Activated CD8-positive, alpha-beta T cell treated with anti-CD3 and anti-CD28 coated beads for 36 hours (primary cell): ENCODE measurements at regions not wholly inside any gene's neighbourhood (a gene's known extent, or its start where the extent isn't known, plus 50 kb on each side); places are given as distances from the start of the nearest gene placed in this dataset.
"Not testable (repeated sequence)": the region's sequence is repeated elsewhere in the genome, so short reads cannot be mapped to it uniquely, and the experiment has no call there.

ENCODE experiments used
- ATAC-seq: fragments of 200-7000 bp; cut with Tn5 transposase; one replicate; pipeline ENCODE4 v1.10.0; 2021; ENCODE audit warnings: mild to moderate bottlenecking, moderate library complexity
- CTCF ChIA-PET: fragments of 350-600 bp; sonication (Branson Sonifier 250); formaldehyde crosslinking; loops from one replicate; lab custom pipeline; 2021; ENCODE audit warnings: antibody characterized with exemption; lab: Charles Lee
- POLR2A ChIA-PET: fragments of 350-600 bp; sonication (Branson Sonifier 250); formaldehyde crosslinking; loops from one replicate; lab custom pipeline; 2021; ENCODE audit warnings: antibody characterized with exemption; lab: Charles Lee
- DNase-seq: peaks from one replicate; pipeline ENCODE4 v3.0.0-alpha.2; 2020
- H3K27ac Mint-ChIP-seq: one replicate; pipeline ENCODE4 v1.8.0; 2021; ENCODE audit warnings: mild to moderate bottlenecking, mixed read lengths
- H3K27me3 Mint-ChIP-seq: one replicate; pipeline ENCODE4 v1.8.0; 2021; ENCODE audit warnings: mixed read lengths
- H3K36me3 Mint-ChIP-seq: one replicate; pipeline ENCODE4 v1.8.0; 2021; ENCODE audit warnings: low read depth, mixed read lengths
- H3K4me1 Mint-ChIP-seq: one replicate; pipeline ENCODE4 v1.8.0; 2021; ENCODE audit warnings: low read depth, mixed read lengths
- H3K4me3 Mint-ChIP-seq: one replicate; pipeline ENCODE4 v1.8.0; 2021; ENCODE audit warnings: mild to moderate bottlenecking, moderate library complexity, mixed read lengths
- H3K9me3 Mint-ChIP-seq: one replicate; pipeline ENCODE4 v1.8.0; 2021; ENCODE audit warnings: mixed read lengths
- intact Hi-C: fragments of 100-400 bp; cut with micrococcal nuclease; formaldehyde crosslinking; loops from one replicate; pipeline ENCODE4 v1.10.0; 2022
- TF ChIP-seq, protein P1 (sequence below): fragments of 200-600 bp; IDR thresholded peaks from one replicate; pipeline ENCODE4 v1.8.0; 2022; ENCODE audit warnings: antibody characterized with exemption, mild to moderate bottlenecking

- ATAC-seq (no peak), DNase-seq (no peak)
- H3K4me3 Mint-ChIP-seq = no peak overlapping the region
- TF ChIP-seq, protein P1, sequence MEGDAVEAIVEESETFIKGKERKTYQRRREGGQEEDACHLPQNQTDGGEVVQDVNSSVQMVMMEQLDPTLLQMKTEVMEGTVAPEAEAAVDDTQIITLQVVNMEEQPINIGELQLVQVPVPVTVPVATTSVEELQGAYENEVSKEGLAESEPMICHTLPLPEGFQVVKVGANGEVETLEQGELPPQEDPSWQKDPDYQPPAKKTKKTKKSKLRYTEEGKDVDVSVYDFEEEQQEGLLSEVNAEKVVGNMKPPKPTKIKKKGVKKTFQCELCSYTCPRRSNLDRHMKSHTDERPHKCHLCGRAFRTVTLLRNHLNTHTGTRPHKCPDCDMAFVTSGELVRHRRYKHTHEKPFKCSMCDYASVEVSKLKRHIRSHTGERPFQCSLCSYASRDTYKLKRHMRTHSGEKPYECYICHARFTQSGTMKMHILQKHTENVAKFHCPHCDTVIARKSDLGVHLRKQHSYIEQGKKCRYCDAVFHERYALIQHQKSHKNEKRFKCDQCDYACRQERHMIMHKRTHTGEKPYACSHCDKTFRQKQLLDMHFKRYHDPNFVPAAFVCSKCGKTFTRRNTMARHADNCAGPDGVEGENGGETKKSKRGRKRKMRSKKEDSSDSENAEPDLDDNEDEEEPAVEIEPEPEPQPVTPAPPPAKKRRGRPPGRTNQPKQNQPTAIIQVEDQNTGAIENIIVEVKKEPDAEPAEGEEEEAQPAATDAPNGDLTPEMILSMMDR = no peak
- H3K27me3 Mint-ChIP-seq = no peaks in the 10 kb centered on the region
- ChIA-PET POLR2A (no interaction called here), CTCF (interaction anchor here (0.8 kb wide), 1 partner anchor 15 kb away, joined by 3 read pairs; no protein-coding TSS in a partner anchor)
- no peaks in the 10 kb centered on the region for H3K9me3 Mint-ChIP-seq
- H3K27ac Mint-ChIP-seq = no peak overlapping the region
- no peaks in the 10 kb centered on the region for H3K4me1 Mint-ChIP-seq
- intact Hi-C loops = no loop called here
- H3K36me3 Mint-ChIP-seq = no peaks in the 10 kb centered on the region
Observed at GRCh38 chr1:61028136-61028535, 54.2 kb upstream of the NFIA start.

DNA sequence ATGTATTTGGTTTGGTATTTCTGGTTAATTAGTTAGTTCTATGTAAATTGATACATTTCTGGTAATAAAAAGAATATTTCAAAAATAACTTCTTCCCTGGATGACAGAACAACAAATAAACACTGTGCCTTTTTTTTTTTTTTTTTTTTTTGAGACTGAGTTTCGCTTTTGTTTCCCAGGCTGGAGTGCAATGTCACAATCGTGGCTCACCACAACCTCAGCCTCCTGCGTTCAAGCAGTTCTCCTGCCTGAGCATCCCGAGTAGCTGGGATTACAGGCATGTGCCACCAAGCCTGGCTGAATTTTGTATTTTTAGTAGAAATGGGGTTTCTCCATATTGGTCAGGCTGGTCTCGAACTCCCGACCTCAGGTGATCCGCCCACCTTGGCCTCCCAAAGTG lies 64.3 kb upstream of the NFIA start:
- H3K4me1 Mint-ChIP-seq, intact Hi-C loops, H3K9me3 Mint-ChIP-seq, POLR2A ChIA-PET, H3K27ac Mint-ChIP-seq, DNase-seq, H3K4me3 Mint-ChIP-seq, H3K36me3 Mint-ChIP-seq, ATAC-seq: not testable (repeated sequence)
- peaks cover 10% of the 10 kb centered on the region for H3K27me3 Mint-ChIP-seq
- CTCF ChIA-PET = interaction anchor here (1.5 kb wide), 1 partner anchor 32 kb away, joined by 5 read pairs; no protein-coding TSS in a partner anchor

GRCh38 chr1:61017651-61018050 lies 64.7 kb upstream of the NFIA start:
- H3K36me3 Mint-ChIP-seq = no peaks in the 10 kb centered on the region
- DNase-seq (no peak), ATAC-seq (no peak)
- peaks cover 10% of the 10 kb centered on the region for H3K27me3 Mint-ChIP-seq
- intact Hi-C loops = no loop called here
- no peaks in the 10 kb centered on the region for H3K9me3 Mint-ChIP-seq
- POLR2A ChIA-PET = no interaction called here
- no peaks in the 10 kb centered on the region for H3K4me1 Mint-ChIP-seq
- TF ChIP-seq, protein P1 = no peak
- H3K4me3 Mint-ChIP-seq = no peak overlapping the region
- H3K27ac Mint-ChIP-seq = no peak overlapping the region
- CTCF ChIA-PET = interaction anchor here (1.5 kb wide), 1 partner anchor 33 kb away, joined by 5 read pairs; no protein-coding TSS in a partner anchor

DNA sequence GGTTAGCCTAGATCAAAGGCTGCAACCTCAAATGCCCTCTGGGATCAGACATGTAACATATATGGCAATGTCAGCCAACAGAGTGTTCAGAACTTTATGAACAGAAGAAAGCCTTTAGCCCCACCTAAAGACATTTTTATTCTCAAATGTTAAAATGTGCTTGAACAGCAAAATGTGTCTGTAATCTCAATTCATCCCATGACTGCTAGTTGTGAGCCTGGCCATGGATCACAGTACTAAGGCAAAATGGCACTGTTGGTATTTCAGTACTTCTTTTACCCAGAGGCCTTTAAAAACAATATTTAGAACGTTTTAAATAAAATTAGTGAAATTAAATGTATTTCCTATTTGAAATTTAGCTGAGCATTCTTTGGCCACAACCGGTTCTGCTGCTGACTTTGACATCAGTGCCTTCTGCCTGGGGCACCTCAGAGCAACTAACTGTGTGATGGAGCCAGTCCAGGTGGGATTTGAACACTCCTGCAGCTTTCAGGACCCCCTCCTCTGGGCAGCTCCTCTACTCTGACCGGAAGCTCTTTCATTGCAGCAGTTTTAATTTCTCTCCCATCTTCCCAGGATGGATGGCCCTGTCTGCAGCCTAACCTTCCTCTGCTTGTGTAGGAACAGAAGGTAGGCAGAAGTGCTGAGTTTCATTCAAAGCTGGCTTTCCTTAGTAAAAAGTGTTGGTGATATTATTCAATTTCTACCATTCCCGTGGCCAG lies 68.3 kb upstream of the NFIA start:
- POLR2A ChIA-PET = no interaction called here

GRCh38 chr1:61013189-61013945 lies 69.0 kb upstream of the NFIA start:
- no peaks in the 10 kb centered on the region for H3K4me1 Mint-ChIP-seq
- no peaks in the 10 kb centered on the region for H3K36me3 Mint-ChIP-seq
- DNase-seq (no peak), ATAC-seq (no peak)
- CTCF ChIA-PET = interaction anchor here (1.6 to 1.8 kb wide), 2 partner anchors 9 to 575 kb away, joined by 4 to 5 read pairs; no protein-coding TSS in a partner anchor
- H3K9me3 Mint-ChIP-seq = no peaks in the 10 kb centered on the region
- H3K4me3 Mint-ChIP-seq = no peak overlapping the region
- TF ChIP-seq, protein P1 = no peak
- H3K27me3 Mint-ChIP-seq = peaks cover 9% of the 10 kb centered on the region
- POLR2A ChIA-PET = no interaction called here
- intact Hi-C loops = no loop called here
- no peak overlapping the region for H3K27ac Mint-ChIP-seq

More for the DNA sequence above, 68.3 kb upstream of the NFIA start:
- CTCF ChIA-PET = interaction anchor here (1.5 to 1.8 kb wide), 2 partner anchors 8 to 29 kb away, joined by 3 to 4 read pairs; no protein-coding TSS in a partner anchor
- DNase-seq (no peak), ATAC-seq (no peak)
- Mint-ChIP-seq H3K4me1 (no peaks in the 10 kb centered on the region), H3K9me3 (no peaks in the 10 kb centered on the region), H3K27ac (no peak overlapping the region), H3K4me3 (no peak overlapping the region), H3K36me3 (no peaks in the 10 kb centered on the region), H3K27me3 (peaks cover 9% of the 10 kb centered on the region)
- intact Hi-C loops = no loop called here
- TF ChIP-seq, protein P1 = no peak
